ENCODE measurements at regions not wholly inside any gene's neighbourhood (a gene's known extent, or its start where the extent isn't known, plus 50 kb on each side); places are given as distances from the start of the nearest gene placed in this dataset.
"Not testable (repeated sequence)": the region's sequence is repeated elsewhere in the genome, so short reads cannot be mapped to it uniquely, and the experiment has no call there.

GRCh38 chr2:87415586-87416265 is 332.2 kb upstream of the PLGLB2 start:
- DNase-seq: not testable (repeated sequence)

GRCh38 chr2:87416266-87416592 is 331.7 kb upstream of the PLGLB2 start:
- not testable (repeated sequence) for DNase-seq

- not testable (repeated sequence) for DNase-seq
Measured at GRCh38 chr2:87417147-87417546, 330.7 kb upstream of the PLGLB2 start.

GRCh38 chr2:87417742-87418567 is 329.9 kb upstream of the PLGLB2 start:
- not testable (repeated sequence) for DNase-seq

GRCh38 chr2:87418823-87419822 is 328.8 kb upstream of the PLGLB2 start:
- not testable (repeated sequence) for DNase-seq

- DNase-seq: not testable (repeated sequence)
Measured at GRCh38 chr2:87419980-87420379, 327.9 kb upstream of the PLGLB2 start.

GRCh38 chr2:87420954-87421353 is 326.9 kb upstream of the PLGLB2 start:
- not testable (repeated sequence) for DNase-seq

- DNase-seq: not testable (repeated sequence)
Measured at GRCh38 chr2:87423796-87424762, 323.8 kb upstream of the PLGLB2 start.

GRCh38 chr2:87424763-87425154 is 323.1 kb upstream of the PLGLB2 start:
- DNase-seq: not testable (repeated sequence)

GRCh38 chr2:87425191-87425590 is 322.7 kb upstream of the PLGLB2 start:
- DNase-seq: not testable (repeated sequence)

GRCh38 chr2:87425717-87426116 is 322.2 kb upstream of the PLGLB2 start:
- DNase-seq: not testable (repeated sequence)

GRCh38 chr2:87428452-87429130 is 319.3 kb upstream of the PLGLB2 start:
- DNase-seq: not testable (repeated sequence)

GRCh38 chr2:87429206-87429930 is 318.5 kb upstream of the PLGLB2 start:
- DNase-seq: not testable (repeated sequence)

- not testable (repeated sequence) for DNase-seq
Measured at GRCh38 chr2:87429931-87430275, 318.0 kb upstream of the PLGLB2 start.

- not testable (repeated sequence) for DNase-seq
Measured at GRCh38 chr2:87431051-87431450, 316.8 kb upstream of the PLGLB2 start.

- DNase-seq: not testable (repeated sequence)
Measured at GRCh38 chr2:87432711-87433453, 315.0 kb upstream of the PLGLB2 start.

- DNase-seq: not testable (repeated sequence)
Measured at GRCh38 chr2:87436007-87436406, 311.9 kb upstream of the PLGLB2 start.

GRCh38 chr2:87437701-87438260 is 310.1 kb upstream of the PLGLB2 start:
- not testable (repeated sequence) for DNase-seq

- DNase-seq: not testable (repeated sequence)
Measured at GRCh38 chr2:87438780-87439454, 309.0 kb upstream of the PLGLB2 start.
